ENCODE measurements at regions not wholly inside any gene's neighbourhood (a gene's known extent, or its start where the extent isn't known, plus 50 kb on each side); places are given as distances from the start of the nearest gene placed in this dataset.

DNA sequence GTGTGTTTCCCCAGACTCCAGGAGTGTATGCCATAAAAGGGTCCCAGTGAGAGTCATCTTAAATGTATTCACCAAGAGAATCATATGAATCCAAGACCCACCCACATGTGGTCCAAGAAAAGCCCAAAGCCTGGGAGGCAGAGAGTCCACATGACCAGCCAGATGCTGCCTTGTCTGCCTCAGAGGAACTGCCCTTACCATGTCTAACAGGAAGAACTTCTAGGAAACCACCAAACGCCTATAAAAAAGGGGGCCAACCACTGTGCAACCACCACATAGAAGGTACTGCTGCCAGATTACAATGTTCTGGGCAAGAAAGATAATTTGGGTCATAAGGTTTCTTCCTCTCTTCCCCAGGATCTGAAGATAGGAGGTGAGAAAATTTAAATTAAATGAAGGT is 129.8 kb upstream of the SLC24A2 start:
- intact Hi-C loops (cut with micrococcal nuclease) (no loop called here), in situ Hi-C loops (cut with MboI) (no loop called here)
- no peak for TF ChIP-seq STAT5B (CRISPR knock-in tag; IDR thresholded peaks at IDR 0.05)
- TF ChIP-seq, protein P1, sequence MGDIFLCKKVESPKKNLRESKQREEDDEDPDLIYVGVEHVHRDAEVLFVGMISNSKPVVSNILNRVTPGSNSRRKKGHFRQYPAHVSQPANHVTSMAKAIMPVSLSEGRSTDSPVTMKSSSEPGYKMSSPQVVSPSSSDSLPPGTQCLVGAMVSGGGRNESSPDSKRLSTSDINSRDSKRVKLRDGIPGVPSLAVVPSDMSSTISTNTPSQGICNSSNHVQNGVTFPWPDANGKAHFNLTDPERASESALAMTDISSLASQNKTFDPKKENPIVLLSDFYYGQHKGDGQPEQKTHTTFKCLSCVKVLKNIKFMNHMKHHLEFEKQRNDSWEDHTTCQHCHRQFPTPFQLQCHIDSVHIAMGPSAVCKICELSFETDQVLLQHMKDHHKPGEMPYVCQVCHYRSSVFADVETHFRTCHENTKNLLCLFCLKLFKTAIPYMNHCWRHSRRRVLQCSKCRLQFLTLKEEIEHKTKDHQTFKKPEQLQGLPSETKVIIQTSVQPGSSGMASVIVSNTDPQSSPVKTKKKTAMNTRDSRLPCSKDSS (IDR thresholded peaks at IDR 0.05; ENCODE audit: low read depth, partially characterized antibody): no peak
- TF ChIP-seq, protein P2, sequence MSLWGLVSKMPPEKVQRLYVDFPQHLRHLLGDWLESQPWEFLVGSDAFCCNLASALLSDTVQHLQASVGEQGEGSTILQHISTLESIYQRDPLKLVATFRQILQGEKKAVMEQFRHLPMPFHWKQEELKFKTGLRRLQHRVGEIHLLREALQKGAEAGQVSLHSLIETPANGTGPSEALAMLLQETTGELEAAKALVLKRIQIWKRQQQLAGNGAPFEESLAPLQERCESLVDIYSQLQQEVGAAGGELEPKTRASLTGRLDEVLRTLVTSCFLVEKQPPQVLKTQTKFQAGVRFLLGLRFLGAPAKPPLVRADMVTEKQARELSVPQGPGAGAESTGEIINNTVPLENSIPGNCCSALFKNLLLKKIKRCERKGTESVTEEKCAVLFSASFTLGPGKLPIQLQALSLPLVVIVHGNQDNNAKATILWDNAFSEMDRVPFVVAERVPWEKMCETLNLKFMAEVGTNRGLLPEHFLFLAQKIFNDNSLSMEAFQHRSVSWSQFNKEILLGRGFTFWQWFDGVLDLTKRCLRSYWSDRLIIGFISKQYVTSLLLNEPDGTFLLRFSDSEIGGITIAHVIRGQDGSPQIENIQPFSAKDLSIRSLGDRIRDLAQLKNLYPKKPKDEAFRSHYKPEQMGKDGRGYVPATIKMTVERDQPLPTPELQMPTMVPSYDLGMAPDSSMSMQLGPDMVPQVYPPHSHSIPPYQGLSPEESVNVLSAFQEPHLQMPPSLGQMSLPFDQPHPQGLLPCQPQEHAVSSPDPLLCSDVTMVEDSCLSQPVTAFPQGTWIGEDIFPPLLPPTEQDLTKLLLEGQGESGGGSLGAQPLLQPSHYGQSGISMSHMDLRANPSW (CRISPR knock-in tag; IDR thresholded peaks at IDR 0.05): no peak
- TF ChIP-seq NCOR1 (IDR thresholded peaks at IDR 0.05): no peak
- no peak for TF ChIP-seq XRCC4 (IDR thresholded peaks at IDR 0.05; ENCODE audit: extremely low read depth, insufficient read depth, insufficient read length)
- no peak for TF ChIP-seq MXI1 (IDR thresholded peaks at IDR 0.05; ENCODE audit: low read depth, low read length)
- TF ChIP-seq ZNF174 (CRISPR knock-in tag; IDR thresholded peaks at IDR 0.05): no peak
- TF ChIP-seq CHD7 (IDR thresholded peaks at IDR 0.05; ENCODE audit: low read depth, low read length): no peak

More for the DNA sequence above, 129.8 kb upstream of the SLC24A2 start:
- Histone ChIP-seq H3K9me3 (replicated peaks; ENCODE audit: control insufficient read depth, insufficient read depth, low read depth, low read length) (no peaks in the 10 kb centered on the region), H3K27me3 (ENCODE audit: control insufficient read depth in 2 of 2, insufficient read depth in 2 of 2, low read length in 2 of 2) (no peaks in the 10 kb centered on the region), H3K9me1 (ENCODE audit: control insufficient read depth, insufficient read depth, low read length) (no peaks in the 10 kb centered on the region), H3K4me2 (ENCODE audit: insufficient read depth, low read length) (no peak overlapping the region), H3K9ac (ENCODE audit: insufficient read depth in 1 of 2, low read depth in 2 of 2, low read length in 2 of 2) (no peak overlapping the region), H3K4me3 (no peak overlapping the region), H3K27ac (ENCODE audit: extremely low read depth, low read depth, low read length) (no peak overlapping the region), H3K4me1 (replicated peaks in 1 of 2; ENCODE audit: control insufficient read depth in 2 of 2, insufficient read depth in 2 of 2, low read length in 2 of 2) (no peaks in the 10 kb centered on the region), H3K79me2 (ENCODE audit: control insufficient read depth, insufficient read depth, low read length) (no peaks in the 10 kb centered on the region), H2AFZ (ENCODE audit: low read depth, low read length) (no peak overlapping the region), H4K20me1 (replicated peaks; ENCODE audit: control insufficient read depth, insufficient read depth, low read length) (no peaks in the 10 kb centered on the region), H3K36me3 (ENCODE audit: control insufficient read depth, insufficient read depth, low read length) (no peaks in the 10 kb centered on the region)
- DNase-seq (ENCODE audit: extremely low read depth in 1 of 4, low spot score in 3 of 4): no peak
- ATAC-seq: no peak
- ChIA-PET POLR2A (no interaction called here), CTCF (ENCODE audit: low intra/inter-chr PET ratio) (no interaction called here)
- 0% methylated on average over 1 of the region's 1 CpG for WGBS (ENCODE audit: insufficient coverage, low coverage, missing lambda C conversion rate)
- FAIRE-seq: no peak
- BruUV-seq (replicated peaks): no TSS peak
